ENCODE measurements at regions not wholly inside any gene's neighbourhood (a gene's known extent, or its start where the extent isn't known, plus 50 kb on each side); places are given as distances from the start of the nearest gene placed in this dataset.
A peak's percentile ranks its signal among the peaks of the same experiment; 100 is the strongest.

- TF ChIP-seq CTCF (IDR thresholded peaks at IDR 0.05; ENCODE audit: low read depth, low read length) = no peak
These were observed 67.1 kb downstream of the TANC2 start for GRCh38 chr17:63033142-63033541.

GRCh38 chr17:63035271-63035670 is 69.2 kb downstream of the TANC2 start:
- DNase-seq (ENCODE audit: extremely low read depth, low read depth) = peak; percentile 8
- no peak for TF ChIP-seq CTCF (IDR thresholded peaks at IDR 0.05; ENCODE audit: low read depth, low read length)

More at GRCh38 chr17:63033142-63033541, 67.1 kb downstream of the TANC2 start:
- no peak for DNase-seq (ENCODE audit: extremely low read depth, low read depth)

- no peak for TF ChIP-seq CTCF (IDR thresholded peaks at IDR 0.05; ENCODE audit: low read depth, low read length)
These were observed 69.7 kb downstream of the TANC2 start for GRCh38 chr17:63035695-63036094.

GRCh38 chr17:63039342-63039741 is 73.3 kb downstream of the TANC2 start:
- no peak for TF ChIP-seq CTCF (IDR thresholded peaks at IDR 0.05; ENCODE audit: low read depth, low read length)
- DNase-seq (ENCODE audit: extremely low read depth, low read depth) = no peak

More at GRCh38 chr17:63035695-63036094, 69.7 kb downstream of the TANC2 start:
- DNase-seq (ENCODE audit: extremely low read depth, low read depth) = no peak

- no peak for DNase-seq (ENCODE audit: extremely low read depth, low read depth)
- TF ChIP-seq CTCF (IDR thresholded peaks at IDR 0.05; ENCODE audit: low read depth, low read length) = no peak
These were observed 74.0 kb downstream of the TANC2 start for GRCh38 chr17:63039899-63040602.

- no peak for DNase-seq (ENCODE audit: extremely low read depth, low read depth)
- TF ChIP-seq CTCF (IDR thresholded peaks at IDR 0.05; ENCODE audit: low read depth, low read length) = no peak
These were observed 74.8 kb downstream of the TANC2 start for GRCh38 chr17:63040816-63041215.

- no peak for TF ChIP-seq CTCF (IDR thresholded peaks at IDR 0.05; ENCODE audit: low read depth, low read length)
- DNase-seq (ENCODE audit: extremely low read depth, low read depth) = no peak
These were observed 75.2 kb downstream of the TANC2 start for GRCh38 chr17:63041251-63041650.

Measured in AG09319 (cell line).